ENCODE measurements at regions not wholly inside any gene's neighbourhood (a gene's known extent, or its start where the extent isn't known, plus 50 kb on each side); places are given as distances from the start of the nearest gene placed in this dataset.

- no peak for DNase-seq
Measured at GRCh38 chr12:58819345-58819744, 101.0 kb downstream of the LRIG3 start.

- no peak for DNase-seq
Measured at GRCh38 chr12:58819985-58820384, 100.3 kb downstream of the LRIG3 start.

Data from NCI-H2227 treated with DMSO at 0.1 percent for 48 hours (cell line).